ENCODE measurements at regions not wholly inside any gene's neighbourhood (a gene's known extent, or its start where the extent isn't known, plus 50 kb on each side); places are given as distances from the start of the nearest gene placed in this dataset.

DNA sequence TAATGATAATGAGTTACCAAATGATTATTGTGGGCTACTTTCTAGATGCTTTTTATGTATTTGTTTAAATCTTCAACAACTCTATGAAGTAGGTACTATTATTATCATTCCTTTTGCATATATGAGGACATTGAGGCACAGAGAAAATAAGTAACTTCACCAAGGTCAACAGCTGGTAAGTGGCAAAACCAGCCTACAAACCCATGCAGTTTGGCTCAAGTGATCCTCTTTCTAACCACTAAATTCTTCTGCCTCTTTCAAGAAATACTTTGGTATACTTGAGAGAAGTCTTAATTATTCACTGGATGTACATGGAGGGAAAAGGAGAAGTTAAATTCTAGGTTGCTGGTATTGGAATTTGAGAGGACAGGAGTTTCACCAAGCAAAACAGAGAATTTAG is 495.2 kb upstream of the CADM1 start:
- TF ChIP-seq, protein P1, sequence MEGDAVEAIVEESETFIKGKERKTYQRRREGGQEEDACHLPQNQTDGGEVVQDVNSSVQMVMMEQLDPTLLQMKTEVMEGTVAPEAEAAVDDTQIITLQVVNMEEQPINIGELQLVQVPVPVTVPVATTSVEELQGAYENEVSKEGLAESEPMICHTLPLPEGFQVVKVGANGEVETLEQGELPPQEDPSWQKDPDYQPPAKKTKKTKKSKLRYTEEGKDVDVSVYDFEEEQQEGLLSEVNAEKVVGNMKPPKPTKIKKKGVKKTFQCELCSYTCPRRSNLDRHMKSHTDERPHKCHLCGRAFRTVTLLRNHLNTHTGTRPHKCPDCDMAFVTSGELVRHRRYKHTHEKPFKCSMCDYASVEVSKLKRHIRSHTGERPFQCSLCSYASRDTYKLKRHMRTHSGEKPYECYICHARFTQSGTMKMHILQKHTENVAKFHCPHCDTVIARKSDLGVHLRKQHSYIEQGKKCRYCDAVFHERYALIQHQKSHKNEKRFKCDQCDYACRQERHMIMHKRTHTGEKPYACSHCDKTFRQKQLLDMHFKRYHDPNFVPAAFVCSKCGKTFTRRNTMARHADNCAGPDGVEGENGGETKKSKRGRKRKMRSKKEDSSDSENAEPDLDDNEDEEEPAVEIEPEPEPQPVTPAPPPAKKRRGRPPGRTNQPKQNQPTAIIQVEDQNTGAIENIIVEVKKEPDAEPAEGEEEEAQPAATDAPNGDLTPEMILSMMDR (conservative IDR thresholded peaks at IDR 0.05; ENCODE audit: low read depth in 2 of 2) = no peak
- no peak for TF ChIP-seq CREB1 (CRISPR knock-in tag; IDR thresholded peaks at IDR 0.05; ENCODE audit: low read depth)
- no peak for TF ChIP-seq EZH2 (IDR thresholded peaks at IDR 0.05; ENCODE audit: low read depth, unreplicated experiment)
- no peak for TF ChIP-seq ZNF331 (CRISPR knock-in tag; IDR thresholded peaks at IDR 0.05; ENCODE audit: low read depth)
- no peak for TF ChIP-seq EZH2phosphoT487 (IDR thresholded peaks at IDR 0.05; ENCODE audit: unreplicated experiment)
- TF ChIP-seq POLR2AphosphoS5 (IDR thresholded peaks at IDR 0.05; ENCODE audit: low read depth) = no peak
